Stimulated activated naive B cell treated with anti-CD40 and anti-IgM and Interleukin-4, amounts not matched to agents 10 μg/mL and 1 μg/mL and 100 μg/mL, for 72 hours (primary cell): ENCODE measurements at regions not wholly inside any gene's neighbourhood (a gene's known extent, or its start where the extent isn't known, plus 50 kb on each side); places are given as distances from the start of the nearest gene placed in this dataset.

Experiments
- ATAC-seq, 2 donors: fragments of 150-1000 bp; cut with Tn5 transposase; replicated peaks; 2 replicates each; pipeline ENCODE4 v1.10.0; 2021; ENCODE audit warnings: moderate library complexity in 1 of 2
- DNase-seq: peaks from one replicate; pipeline ENCODE4 v3.0.0; 2021
- H3K27ac Mint-ChIP-seq: one replicate; pipeline ENCODE4 v1.8.0; 2022; ENCODE audit warnings: mild to moderate bottlenecking, mixed read lengths
- H3K27me3 Mint-ChIP-seq, 2 donors: one replicate each; pipeline ENCODE4 v1.8.0; 2022; ENCODE audit warnings: mixed read lengths in 2 of 2
- H3K36me3 Mint-ChIP-seq, 2 donors: one replicate each; pipeline ENCODE4 v1.8.0; 2022; ENCODE audit warnings: mixed read lengths in 2 of 2, mild to moderate bottlenecking in 1 of 2
- H3K4me1 Mint-ChIP-seq, 2 donors: one replicate each; pipeline ENCODE4 v1.8.0; 2022; ENCODE audit warnings: mixed read lengths in 2 of 2, mild to moderate bottlenecking in 1 of 2
- H3K4me3 Mint-ChIP-seq, 2 donors: one replicate each; pipeline ENCODE4 v1.8.0; 2022; ENCODE audit warnings: mild to moderate bottlenecking in 2 of 2, mixed read lengths in 2 of 2, moderate library complexity in 1 of 2
- H3K9me3 Mint-ChIP-seq, 2 donors: one replicate each; pipeline ENCODE4 v1.8.0; 2022; ENCODE audit warnings: mixed read lengths in 2 of 2, mild to moderate bottlenecking in 1 of 2

DNA sequence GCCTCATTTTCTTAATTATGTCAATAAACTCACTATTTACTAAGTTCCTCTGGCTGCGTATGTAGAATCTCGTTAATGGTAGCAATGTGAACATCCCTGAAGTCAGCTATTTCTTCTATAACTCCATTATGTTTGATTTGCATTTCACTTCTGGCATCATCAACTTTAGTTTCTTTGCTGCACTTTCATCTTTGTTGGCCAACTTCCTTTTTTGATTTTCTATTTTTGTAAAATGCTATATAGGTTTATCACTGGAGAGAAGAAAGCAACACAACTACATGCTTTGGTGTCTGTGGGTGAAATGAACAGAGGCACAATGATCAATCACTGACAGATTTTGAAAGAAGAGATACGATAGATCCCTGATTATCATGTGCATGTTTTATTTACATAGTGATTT, 58.5 kb upstream of the ATF7IP start:
- DNase-seq, result no peak
- Mint-ChIP-seq H3K27ac (peak overlapping the region; percentile 91), H3K4me3 (no peak overlapping the region), H3K9me3 (peaks cover 11 to 23% of the 10 kb centered on the region in 2 donors), H3K27me3 (no peaks in the 10 kb centered on the region), H3K4me1 (peaks cover 19 to 39% of the 10 kb centered on the region in 2 donors), H3K36me3 (peaks cover 12 to 31% of the 10 kb centered on the region in 2 donors)
- ATAC-seq, result no peak

DNA sequence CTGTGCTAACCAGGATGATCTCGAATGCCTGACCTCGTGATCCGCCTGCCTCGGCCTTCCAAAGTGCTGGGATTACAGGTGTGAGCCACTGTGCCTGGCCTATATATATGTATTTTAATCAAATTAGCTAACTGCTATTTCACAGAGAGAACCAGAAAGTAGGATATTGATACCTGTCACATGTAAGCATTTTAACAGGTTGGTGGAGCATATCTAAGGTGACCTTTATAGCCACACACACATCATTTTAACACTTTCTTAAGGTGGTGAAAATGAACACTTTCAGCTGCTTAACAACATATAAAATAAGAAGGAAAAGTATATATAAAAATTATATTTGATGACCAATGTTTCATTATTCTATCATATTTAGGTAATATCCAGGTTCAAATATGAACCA, 57.0 kb upstream of the ATF7IP start:
- Mint-ChIP-seq H3K9me3 (peaks cover 11 to 23% of the 10 kb centered on the region in 2 donors), H3K4me1 (peaks cover 19 to 38% of the 10 kb centered on the region in 2 donors), H3K36me3 (peaks cover 13 to 30% of the 10 kb centered on the region in 2 donors), H3K27ac (no peak overlapping the region), H3K4me3 (no peak overlapping the region), H3K27me3 (no peaks in the 10 kb centered on the region)
- DNase-seq (no peak), ATAC-seq (peak; percentile 51 to 62)

DNA sequence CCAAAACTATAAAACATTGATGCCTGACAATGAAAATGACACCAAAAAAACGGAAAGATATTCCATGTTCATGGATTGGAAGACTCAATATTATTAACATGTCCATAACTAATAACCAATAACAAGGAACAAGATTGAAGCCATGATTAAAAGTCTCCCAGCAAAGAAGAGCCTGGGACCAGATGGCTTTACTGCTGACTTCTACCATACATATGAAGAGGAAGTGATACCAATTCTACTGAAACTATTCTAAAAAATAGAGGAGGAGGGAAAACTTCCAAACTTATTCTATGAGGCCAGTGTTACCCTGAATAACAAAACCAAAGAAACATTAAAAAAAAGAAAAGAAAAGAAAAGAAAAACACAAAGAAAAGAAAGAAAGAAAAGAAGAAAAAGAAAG, 54.6 kb upstream of the ATF7IP start:
- no peak for DNase-seq
- peak overlapping the region; percentile 77 for H3K27ac Mint-ChIP-seq
- peaks cover 18 to 26% of the 10 kb centered on the region in 2 donors for H3K9me3 Mint-ChIP-seq
- no peak for ATAC-seq
- peaks cover 27 to 43% of the 10 kb centered on the region in 2 donors for H3K36me3 Mint-ChIP-seq
- H3K27me3 Mint-ChIP-seq, result no peaks in the 10 kb centered on the region
- peak overlapping the region; percentile 17 to 24 for H3K4me3 Mint-ChIP-seq
- peaks cover 28 to 53% of the 10 kb centered on the region in 2 donors for H3K4me1 Mint-ChIP-seq

DNA sequence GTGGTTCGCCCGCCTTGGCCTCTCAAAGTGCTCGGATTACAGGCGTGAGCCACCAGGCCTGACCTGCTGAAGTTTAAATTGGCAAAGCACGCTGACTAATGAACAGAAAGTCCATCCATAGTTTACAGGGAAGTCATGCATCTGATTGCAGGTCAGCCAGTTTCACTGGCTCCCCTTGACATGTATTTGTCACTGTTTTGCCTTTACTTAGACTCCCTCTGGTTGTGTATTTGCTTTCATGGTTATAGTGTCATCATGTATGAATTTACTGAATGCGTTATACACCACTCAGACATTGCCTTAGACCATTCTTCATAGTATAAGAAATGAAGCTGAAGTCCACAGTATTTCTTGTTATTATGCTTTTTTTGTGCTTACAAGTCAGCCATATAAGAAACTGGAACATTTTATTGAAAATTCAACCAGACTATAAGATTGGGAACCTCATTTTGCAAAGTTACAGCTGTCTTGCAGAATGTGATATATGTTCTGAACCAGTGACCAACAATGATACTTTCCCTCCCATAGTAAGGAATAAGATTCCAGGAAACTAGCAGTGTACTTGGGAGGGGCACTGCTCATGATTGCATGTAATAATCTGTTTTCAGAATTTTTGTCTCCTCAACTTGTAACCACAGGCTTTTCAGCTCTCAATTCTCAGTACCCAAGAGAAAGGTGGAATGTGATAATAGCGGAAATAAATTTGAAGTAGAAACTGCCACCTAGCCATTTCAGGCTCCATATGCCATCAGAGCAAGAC, 51.9 kb upstream of the ATF7IP start:
- H3K36me3 Mint-ChIP-seq, result peaks cover 23 to 32% of the 10 kb centered on the region in 2 donors
- no peaks in the 10 kb centered on the region for H3K27me3 Mint-ChIP-seq
- DNase-seq, result no peak
- peaks cover 23 to 44% of the 10 kb centered on the region in 2 donors for H3K4me1 Mint-ChIP-seq
- H3K9me3 Mint-ChIP-seq, result peaks cover 16 to 18% of the 10 kb centered on the region in 2 donors
- ATAC-seq, result no peak
- no peak overlapping the region for H3K4me3 Mint-ChIP-seq
- H3K27ac Mint-ChIP-seq, result peak overlapping the region; percentile 71

DNA sequence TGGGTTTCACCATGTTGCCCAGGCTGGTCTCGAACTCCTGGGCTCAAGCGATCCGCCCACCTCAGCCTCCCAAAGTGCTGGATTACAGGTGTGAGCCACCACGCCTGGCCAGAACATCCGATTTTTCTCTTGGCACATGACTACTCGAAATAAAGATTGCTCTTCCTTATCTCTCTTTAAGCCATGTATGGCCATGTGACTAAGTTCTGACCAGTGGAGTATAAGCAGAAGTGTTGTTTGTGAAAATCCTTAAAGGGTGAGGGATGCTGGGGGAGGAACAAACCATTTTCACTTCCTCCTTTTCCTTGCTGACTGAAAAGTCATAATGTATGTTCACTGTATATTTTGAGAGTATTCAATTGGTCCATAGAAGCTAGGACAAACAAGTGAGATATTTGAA, 50.7 kb upstream of the ATF7IP start:
- H3K4me3 Mint-ChIP-seq, result peak overlapping the region; percentile 59 to 68
- no peaks in the 10 kb centered on the region for H3K27me3 Mint-ChIP-seq
- peaks cover 16 to 18% of the 10 kb centered on the region in 2 donors for H3K9me3 Mint-ChIP-seq
- ATAC-seq, result peak; percentile 96 to 97
- peak; percentile 27 for DNase-seq
- H3K27ac Mint-ChIP-seq, result peak overlapping the region; percentile 97
- H3K4me1 Mint-ChIP-seq, result peaks cover 23 to 42% of the 10 kb centered on the region in 2 donors
- peaks cover 23 to 29% of the 10 kb centered on the region in 2 donors for H3K36me3 Mint-ChIP-seq

DNA sequence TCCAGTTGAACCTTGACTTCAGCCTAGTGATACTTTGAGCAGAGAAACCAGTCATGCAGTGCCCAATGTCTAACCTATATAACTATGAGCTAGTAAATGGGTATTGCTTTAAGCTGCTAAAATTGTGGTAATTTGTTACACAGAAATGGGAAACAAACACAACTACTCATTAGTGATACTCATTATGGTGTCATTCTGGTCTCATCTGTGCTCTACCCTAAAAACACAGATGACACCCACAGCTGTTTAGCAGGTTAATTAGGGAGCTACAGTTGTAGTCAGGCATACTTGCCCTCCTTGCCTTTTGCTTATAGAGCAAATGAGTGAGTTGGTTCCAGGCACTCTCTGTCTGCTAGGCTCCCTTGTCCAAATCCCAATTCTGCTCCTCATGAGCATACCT, 50.0 kb upstream of the ATF7IP start:
- DNase-seq, result no peak
- Mint-ChIP-seq H3K4me1 (peaks cover 18 to 35% of the 10 kb centered on the region in 2 donors), H3K36me3 (peaks cover 19 to 23% of the 10 kb centered on the region in 2 donors), H3K9me3 (peaks cover 13% of the 10 kb centered on the region in 2 donors), H3K27me3 (no peaks in the 10 kb centered on the region), H3K27ac (no peak overlapping the region), H3K4me3 (no peak overlapping the region)
- ATAC-seq, result peak in 1 of 2 donors; percentile 14
